HG03095 (cell line): ENCODE measurements at regions not wholly inside any gene's neighbourhood (a gene's known extent, or its start where the extent isn't known, plus 50 kb on each side); places are given as distances from the start of the nearest gene placed in this dataset.

Experiments
- ATAC-seq: cut with Tn5 transposase; IDR thresholded peaks from one replicate; pipeline ENCODE4 v1.9.1; 2021; ENCODE audit warnings: moderate library complexity; ENCODE audit not compliant: unreplicated experiment

DNA sequence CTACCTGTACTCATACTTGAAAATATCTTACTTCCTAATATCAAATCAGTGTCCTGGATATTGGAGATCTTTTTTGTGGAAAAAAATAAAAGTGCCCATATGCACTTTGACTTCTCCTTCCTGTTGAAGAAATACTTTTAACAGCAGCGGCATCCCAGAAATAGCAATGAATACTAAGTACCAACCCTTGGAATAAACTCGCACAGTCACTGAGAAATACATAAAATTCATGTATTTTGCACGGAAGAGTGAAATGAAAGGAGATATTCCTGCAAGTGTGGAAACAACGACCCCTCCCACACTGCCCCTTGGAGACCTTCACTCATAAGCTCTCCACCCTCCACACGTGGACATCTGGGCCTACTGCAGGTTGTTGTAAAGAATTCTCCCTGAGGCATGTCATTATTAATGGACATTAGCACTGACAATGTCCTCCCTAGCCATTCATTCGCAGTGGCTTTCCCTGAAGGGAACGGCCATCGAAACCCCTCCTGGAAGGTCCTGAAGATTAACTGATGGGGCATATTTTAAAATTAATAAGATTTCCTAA lies 407.6 kb upstream of the PFKP start:
- no peak for ATAC-seq

DNA sequence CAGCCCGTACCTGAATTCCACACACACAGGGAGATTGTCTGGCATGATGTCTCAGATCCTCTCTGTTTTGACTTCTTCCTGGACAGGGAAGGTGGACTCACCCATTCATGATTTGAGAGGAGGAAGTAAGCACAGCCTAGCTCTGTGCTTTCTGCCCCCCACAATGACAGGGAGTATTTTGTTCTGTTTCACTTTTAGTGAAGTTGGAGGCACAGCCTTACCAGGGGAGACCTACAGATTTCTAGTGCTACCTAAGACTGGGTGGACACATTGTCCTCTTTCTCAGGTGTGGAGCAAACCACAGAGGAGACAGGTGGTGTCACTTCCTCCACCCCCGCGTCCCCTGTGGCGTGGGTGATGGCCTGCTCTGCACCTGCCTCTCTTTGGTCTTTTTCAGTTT lies 408.6 kb upstream of the PFKP start:
- no peak for ATAC-seq

DNA sequence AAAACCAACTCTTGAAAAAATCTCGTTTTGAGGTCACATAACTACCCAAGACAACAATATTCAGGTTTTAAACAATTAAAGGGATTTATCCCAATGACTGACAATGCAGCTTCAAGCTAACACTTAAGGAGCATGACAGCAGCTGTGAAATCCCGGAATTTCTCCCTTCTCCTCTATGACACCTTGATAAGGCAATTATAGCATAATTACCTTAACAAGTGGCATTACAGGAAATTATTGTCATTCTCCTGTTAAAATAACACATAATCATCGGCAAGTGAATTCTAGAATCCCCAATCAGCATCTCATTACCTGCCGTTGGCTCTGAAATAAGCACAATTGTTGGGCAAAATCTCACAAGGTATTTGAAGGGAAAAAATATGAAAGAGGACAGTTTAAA lies 417.0 kb upstream of the PFKP start:
- no peak for ATAC-seq

DNA sequence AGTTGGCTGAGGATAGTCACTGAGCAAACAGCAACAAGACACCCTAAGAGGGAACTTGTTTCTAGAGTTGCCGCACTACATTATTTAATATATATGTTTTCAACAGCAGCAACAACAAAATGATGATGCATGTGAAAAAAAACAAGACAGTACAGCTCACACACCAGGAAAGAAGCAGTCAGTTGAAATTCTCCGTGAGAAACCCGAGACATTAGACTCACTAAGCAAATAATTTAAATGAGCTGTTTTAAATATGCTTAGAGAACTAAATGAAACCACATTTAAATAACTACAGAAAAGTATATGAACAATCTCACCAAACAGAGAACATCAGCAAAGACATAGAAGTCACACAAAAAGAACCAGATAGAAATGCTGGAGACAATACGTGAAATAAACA lies 426.3 kb upstream of the PFKP start:
- no peak for ATAC-seq

DNA sequence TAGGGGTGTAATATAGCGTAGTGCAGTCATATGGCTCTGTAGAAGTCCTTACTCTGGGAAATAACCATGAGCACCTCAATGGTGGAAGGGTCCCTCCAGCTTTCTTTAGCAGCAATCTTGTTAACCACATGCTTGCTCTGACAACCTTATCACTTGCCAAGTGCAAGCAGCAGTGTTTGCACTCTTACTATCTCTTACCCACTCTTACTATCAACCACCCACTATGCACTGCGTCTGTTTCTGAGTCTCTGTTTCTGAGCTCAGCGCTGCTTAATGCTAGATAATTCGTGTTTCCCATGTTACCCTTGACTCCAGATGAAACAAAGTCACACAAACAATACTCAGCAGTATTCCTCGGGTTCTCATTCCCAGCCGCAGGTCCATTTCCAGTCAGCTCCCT lies 433.7 kb upstream of the PFKP start:
- ATAC-seq = no peak

DNA sequence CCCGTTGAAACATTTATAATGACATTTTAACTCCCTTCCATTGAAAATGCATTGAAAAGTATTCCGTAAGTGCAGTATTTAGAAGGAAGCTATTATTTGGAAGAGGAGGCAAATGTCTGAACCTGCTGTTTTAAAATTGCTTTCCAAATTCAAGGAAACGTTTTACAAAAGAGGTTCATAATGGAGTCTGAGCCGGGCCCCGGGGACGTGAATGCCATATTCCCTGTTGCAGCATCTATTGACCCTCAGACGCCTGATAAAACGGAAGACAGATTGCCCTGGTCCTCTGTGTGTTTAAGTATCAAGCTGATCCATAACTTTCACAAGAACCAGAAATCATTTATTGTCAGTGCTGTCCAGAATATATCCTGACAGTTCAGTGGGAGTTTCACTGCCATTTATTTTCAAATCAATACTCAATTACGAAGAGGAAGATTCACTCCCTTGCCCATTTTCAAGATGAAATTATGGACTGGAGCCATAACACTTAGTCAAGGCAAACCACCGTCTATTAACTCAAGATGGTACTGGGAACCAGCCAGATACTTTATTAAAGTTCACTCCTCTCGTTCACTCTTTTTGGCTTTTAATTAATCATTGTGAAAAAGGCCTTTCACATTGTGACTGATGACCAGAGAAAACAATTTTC lies 435.7 kb upstream of the PFKP start:
- ATAC-seq = no peak

DNA sequence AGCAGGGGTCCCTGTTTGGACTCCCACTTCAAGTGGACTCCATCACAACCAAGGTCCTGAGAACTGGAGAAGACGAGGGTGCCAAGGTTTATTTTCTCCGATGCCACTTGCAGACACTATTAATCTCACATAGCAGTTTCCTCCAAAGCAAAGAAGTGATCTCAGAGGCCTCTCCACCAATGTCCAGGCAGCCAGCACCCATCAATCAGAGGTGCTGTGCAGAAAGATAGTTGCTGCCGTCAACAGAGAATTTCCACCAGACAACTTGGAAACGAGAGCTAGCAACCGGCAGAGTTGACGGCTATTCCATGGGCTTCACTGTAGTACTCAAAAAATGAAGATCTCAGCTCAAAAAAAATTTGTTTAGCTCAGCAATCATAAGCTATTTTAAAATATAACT lies 438.6 kb upstream of the PFKP start:
- ATAC-seq = no peak

DNA sequence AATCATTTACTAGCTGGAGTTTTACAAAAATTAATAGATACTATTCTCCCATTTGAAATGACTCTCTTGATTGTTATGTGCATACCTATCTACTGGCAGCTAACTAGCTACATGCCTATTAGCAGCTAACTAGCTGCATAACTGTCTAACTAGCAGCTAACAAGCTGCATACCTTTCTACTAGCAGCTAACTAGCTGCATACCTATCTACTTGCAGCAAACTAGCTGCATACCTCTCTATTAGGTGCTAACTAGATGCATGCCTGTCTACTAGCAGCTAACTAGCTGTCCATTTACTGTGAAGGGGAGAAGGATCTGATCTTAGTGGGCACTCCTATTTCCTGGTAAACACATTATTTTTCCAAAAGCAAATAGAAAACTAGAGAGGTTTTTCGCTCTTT lies 439.4 kb upstream of the PFKP start:
- no peak for ATAC-seq

DNA sequence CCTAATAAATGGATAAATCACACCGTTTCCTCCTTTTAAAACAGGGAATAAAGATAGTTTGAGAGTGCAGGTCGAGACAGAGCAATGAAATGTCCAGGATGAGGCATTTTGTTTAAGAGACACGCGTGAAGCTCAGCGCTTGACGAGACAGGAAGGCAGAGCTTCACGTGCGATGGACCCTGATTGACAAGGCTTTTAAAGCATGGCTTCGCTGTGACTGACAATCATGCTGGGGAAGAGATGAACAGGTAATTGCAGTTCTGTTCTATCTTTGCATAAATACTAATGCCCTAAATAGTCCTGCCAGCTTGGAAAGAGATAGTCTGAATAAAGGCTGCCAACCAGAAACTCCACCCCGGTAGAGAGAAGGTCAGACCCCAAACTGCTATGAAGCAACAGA lies 442.3 kb upstream of the PFKP start:
- no peak for ATAC-seq

DNA sequence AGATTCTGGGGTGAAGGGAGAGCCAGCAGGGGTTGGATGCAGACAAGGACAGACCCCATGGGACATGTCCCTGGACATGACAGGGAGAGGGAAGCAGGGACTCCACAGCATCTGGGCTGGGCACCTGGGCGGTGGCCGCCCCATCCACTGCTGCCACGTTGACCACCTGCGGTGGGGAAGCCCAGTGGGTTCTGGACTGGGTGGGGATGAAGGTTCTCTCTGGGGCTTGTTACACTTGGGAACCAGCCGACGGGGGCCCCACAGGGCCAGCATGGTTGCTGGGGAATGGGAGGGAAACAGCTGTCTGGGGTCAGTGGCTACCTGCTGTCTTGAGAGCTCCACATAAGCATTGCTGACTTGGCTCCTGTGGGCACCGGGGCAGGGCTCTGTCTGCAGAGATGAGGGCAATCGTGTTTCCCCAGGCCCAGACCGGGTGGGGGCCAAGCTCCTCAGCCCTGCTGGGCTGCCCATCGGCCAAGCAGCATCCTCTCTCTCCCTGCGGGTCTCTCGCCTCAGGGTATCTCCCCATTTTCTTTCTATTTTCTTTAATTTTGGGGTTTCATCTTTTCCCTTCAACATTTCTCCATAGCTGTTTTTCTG lies 443.6 kb upstream of the PFKP start:
- ATAC-seq = no peak

DNA sequence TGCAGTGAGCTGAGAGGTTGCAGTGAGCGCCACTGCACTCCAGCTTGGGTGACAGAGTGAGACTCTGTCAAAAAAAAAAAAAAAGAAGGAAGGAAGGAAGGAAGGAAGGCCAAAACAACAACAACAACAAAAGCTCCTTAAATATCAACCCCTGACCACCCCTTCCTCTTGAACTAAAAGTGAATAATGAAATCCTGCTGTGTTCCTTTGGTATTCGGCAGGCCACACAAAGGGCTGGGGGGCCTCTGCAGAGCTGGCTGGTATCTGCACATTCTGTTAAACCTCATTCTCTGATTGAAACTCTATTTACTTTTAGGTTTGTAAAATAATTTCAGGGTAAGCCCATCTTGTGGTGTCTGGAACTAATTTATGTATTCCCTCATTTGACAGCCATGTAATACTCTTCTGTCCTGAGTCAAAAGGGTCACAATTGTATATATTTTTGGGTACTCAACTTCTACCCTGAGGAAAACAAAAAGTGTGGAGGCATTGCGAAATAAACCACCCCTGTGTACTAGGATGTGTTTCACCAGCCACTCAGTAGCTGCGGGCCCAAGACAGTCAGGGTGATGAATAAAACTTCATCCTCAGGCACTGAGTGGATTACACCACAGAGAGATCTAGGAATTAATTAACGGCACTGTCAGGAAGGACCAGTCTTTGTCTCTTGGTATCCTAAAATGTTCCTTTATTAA lies 446.4 kb upstream of the PFKP start:
- no peak for ATAC-seq

DNA sequence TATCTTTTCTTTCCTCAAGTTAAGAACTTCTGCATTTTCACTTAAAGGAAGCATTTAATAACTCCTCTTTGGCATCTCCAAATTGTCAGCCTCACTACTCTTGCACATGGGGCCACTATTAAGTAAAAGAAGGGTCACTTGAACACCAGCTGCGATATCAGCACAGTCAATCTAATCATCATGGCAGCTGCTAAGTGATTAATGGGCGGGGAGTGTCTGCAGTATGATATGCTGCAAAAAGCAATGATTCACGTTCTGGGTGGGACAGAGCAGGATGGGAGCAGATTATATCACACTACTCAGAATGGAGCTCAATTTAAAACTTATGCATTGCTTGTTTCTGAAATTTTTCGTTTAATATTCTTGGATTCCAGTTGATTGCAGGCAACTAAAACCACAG lies 447.4 kb upstream of the PFKP start:
- ATAC-seq = no peak

DNA sequence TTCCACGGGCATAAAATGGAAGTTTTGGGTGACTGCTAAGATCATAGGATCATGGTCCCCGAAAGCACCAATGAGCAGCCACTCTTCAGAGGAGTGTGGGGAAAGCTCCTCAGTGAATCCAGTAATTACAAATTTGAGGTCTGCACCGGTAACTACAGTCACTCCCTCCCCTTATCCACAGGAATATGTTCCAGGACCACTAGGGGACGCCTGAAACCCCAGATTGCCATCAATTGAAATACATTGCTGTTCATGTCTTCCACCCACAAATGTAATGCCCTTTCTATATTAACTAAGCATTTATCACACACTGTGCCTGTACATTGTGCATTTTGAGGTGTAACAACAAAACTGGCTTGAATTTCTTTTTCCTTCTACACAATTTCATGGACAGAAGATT lies 447.9 kb upstream of the PFKP start:
- ATAC-seq = no peak

DNA sequence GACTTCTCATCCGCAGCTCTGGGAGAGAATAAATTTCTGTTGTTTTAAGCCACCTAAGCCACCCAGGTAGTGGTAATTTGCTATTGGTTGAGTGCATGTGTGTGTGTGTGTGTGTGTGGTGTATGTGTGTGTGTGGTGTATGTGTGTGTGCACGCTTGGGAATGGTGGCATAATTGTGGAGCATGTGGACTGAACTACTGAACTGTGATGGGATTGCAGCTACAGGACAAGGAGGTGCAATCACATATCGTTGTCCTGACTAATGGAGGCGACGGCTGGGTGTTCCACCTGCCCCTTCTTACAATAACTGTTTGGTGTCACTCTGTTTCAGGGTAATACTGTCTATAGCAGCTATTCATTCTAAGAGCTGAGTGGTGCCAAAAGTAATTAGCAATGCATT lies 448.7 kb upstream of the PFKP start:
- ATAC-seq = no peak

DNA sequence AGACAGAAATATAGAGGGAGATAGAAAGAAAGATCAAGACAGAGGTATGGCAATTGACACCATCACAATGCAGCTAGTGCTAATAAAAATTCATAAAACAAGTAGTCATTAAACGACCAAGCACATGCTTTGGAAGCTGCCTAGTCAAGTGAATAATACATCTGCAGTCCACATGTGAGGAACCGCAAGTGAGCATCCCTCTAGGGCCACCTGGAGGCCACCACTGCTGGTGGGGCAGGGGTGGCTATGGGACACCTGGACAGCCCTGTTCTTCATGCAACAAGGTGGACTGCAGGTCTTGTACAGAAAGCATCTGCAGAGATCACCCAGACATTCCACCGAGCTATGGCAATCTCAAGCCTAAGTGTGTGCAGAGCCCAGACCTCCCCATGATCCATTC lies 451.1 kb upstream of the PFKP start:
- ATAC-seq = no peak

DNA sequence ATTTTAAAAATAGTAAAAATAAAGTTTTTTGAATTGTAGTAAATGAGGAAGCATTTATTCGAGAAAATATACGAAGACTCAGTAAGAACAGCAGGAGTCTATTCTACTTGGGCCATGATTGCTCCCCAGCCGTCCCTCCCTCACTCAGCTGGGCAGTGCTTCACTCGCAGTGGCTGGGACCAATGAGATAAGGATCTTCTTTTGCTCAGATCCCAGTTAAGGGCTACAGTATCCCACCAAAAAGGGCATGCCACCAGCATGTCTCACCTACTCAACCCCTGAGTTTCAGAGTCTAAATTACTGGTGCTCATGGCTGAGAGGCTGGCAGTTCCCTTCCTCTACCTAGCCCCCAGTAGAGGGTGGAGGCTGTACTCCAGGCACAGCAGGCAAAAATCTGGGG lies 455.7 kb upstream of the PFKP start:
- ATAC-seq = no peak

DNA sequence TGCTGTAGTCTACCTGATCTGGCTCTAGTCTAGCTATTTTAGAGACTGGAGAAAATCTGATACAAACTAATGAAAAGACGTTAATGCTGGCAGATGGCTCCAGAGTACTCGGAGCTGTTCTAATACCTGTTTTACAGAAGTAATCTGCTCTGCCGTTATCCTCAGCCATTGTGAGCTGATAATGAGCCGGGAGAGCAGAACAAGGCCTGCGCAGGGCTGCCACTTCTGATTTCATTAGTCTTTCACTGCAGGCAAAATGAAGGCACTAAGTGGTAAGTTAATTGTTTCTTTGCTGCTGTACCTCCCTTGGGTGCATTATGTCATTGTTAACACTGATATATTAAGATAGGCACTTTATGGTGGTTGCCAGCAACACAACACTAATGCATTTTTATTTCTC lies 456.4 kb upstream of the PFKP start:
- ATAC-seq = no peak

DNA sequence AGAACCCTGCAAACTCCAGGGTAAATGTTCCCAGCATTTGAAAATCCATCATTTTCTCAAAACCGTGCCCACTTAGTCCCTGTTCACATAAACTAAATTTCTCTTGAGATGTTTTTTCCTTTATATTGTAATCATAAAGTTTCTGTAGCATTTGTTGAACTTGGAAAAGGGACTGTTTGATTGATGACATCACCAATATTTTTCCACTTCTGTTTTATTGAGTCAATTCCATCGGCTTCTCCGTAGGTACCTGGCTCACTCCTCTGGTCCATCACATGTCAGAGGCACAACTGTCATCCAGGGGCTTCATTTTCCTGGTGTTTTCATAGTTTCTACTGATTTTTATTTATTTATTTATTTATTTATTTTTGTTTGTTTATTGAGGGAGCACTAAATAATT lies 462.5 kb upstream of the PFKP start:
- no peak for ATAC-seq

DNA sequence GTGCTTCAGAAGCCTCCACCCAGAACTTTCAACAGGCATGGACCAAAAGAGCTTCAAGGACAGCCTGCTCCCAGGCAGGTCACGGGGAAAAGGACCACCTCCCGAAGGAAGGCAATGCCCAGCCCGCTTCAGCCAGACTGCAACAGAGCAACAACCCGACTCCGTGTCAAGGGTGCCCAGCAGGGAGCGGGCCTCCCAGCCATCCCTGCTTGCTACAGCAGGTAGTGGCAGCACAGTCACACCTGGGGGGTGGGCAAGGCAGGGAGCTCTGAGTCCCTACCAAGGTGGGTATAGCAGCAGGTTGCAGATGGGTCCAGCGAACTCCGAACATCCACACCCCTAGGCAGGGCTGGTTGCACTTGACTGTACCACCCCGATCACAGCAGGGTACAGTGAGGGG lies 467.8 kb upstream of the PFKP start:
- no peak for ATAC-seq

DNA sequence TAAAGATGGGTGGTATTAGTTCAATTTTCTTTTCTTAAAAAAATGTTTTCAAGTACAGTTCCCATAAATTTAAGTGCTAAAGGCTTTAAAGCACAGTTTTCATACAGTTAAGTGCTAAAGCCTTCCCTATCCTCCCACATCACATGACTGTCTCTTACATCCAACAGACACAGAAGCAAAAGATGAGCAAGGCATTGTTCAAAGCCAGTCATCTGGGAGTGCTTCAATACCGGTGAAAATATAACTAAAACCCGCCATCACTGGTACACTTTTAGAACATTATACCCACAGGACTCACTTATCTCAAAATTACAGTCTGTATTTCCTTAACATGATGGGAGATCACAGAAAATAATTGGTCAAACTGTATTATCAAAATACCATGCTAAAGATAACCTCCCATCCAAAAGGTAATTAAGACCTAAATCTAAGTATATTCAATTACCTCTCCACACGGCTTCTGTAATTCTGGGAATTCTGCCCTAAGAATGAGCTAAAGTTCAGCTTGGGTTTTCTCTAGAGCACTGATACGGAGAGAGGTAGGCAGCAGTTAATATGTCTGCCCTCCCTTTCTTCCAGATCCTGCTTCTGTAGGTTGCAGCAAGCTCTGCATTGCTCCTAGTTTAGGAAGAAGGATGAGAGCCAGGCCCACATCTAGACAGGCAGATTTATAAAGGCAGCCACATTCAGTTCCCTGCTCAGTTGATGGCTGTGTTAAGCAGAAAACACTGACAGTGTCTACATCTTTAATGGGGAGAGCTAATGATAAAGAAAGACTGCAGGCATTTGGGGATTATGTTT lies 474.8 kb upstream of the PFKP start:
- ATAC-seq = no peak

DNA sequence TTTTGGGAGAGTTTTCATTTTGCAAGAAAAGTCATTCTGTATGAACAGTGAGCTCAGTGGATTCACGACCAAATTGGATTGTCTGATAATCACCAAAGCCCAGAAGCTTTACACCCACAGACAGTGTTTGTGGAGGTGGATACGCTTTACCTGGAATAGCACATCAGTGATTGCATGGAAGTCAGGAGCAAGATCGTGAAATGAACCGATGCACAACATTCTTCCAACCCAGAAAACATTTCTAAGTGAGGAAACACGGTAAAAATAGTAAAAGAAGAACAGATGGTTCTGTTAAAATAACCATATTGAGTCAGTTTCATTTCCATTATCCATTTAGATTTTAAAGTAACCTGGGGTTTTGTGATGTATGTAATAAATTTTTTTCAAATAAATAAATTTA lies 478.2 kb upstream of the PFKP start:
- no peak for ATAC-seq

DNA sequence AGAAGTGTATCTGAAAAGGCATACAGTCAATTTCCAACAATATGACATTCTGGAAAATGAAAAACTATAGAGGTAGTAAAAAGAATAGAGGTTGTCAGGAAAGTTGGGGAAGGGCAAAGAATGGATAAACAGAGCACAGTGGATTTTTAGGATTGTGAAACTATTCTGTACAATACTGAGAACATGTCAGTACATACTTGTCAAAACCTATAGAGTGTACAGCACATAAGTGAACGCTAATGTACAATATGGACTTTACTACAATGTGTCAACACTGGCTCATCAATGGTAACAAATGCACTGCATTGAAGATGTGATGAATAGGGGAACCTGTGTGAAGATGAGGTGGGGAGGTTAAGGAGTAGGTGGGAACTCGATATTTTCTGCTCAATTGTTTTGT lies 483.0 kb upstream of the PFKP start:
- ATAC-seq = no peak
